NB4 (cell line): ENCODE measurements at regions not wholly inside any gene's neighbourhood (a gene's known extent, or its start where the extent isn't known, plus 50 kb on each side); places are given as distances from the start of the nearest gene placed in this dataset.

Experiments
- CTCF ChIP-seq: IDR thresholded peaks from one replicate; pipeline ENCODE4 v1.5.1; 2012; ENCODE audit warnings: low read depth, low read length
- POLR2A ChIP-seq: IDR thresholded peaks from 2 replicates; pipeline ENCODE4 v1.6.1; 2011; ENCODE audit warnings: mild to moderate bottlenecking; ENCODE audit not compliant: insufficient read length; ENCODE audit errors: extremely low read depth

- TF ChIP-seq CTCF (no peak), POLR2A (no peak)
Measured at GRCh38 chr7:42642699-42643098, 269.2 kb downstream of the C7orf25 start.
